ENCODE measurements at regions not wholly inside any gene's neighbourhood (a gene's known extent, or its start where the extent isn't known, plus 50 kb on each side); places are given as distances from the start of the nearest gene placed in this dataset.

DNA sequence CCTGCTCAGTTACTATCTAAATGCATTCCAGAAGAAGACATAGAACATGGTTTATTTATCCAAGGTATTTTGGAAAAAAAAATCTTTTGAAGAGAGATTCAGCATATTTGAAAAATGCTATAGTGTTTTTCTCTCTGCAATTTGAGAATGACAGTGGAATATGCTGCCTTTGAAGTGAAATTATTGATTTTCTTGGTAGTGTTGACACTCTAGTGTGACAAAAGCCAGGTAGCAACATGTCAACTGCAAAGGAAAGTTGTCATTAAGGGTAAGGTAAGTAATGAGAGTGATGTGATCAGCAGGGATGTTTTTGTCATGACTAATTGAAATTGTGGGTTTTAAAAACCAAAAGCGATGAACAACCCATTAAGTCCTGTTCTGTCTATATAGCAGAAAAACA lies 1387.1 kb upstream of the TMEFF2 start:
- TF ChIP-seq, protein P1, sequence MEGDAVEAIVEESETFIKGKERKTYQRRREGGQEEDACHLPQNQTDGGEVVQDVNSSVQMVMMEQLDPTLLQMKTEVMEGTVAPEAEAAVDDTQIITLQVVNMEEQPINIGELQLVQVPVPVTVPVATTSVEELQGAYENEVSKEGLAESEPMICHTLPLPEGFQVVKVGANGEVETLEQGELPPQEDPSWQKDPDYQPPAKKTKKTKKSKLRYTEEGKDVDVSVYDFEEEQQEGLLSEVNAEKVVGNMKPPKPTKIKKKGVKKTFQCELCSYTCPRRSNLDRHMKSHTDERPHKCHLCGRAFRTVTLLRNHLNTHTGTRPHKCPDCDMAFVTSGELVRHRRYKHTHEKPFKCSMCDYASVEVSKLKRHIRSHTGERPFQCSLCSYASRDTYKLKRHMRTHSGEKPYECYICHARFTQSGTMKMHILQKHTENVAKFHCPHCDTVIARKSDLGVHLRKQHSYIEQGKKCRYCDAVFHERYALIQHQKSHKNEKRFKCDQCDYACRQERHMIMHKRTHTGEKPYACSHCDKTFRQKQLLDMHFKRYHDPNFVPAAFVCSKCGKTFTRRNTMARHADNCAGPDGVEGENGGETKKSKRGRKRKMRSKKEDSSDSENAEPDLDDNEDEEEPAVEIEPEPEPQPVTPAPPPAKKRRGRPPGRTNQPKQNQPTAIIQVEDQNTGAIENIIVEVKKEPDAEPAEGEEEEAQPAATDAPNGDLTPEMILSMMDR (IDR thresholded peaks at IDR 0.05), result no peak
- no peak for TF ChIP-seq POLR2A (IDR thresholded peaks at IDR 0.05)
